GM18502 (cell line): ENCODE measurements at regions not wholly inside any gene's neighbourhood (a gene's known extent, or its start where the extent isn't known, plus 50 kb on each side); places are given as distances from the start of the nearest gene placed in this dataset.

Experiments
- ATAC-seq: cut with Tn5 transposase; IDR thresholded peaks from one replicate; pipeline ENCODE4 v1.9.1; 2021; ENCODE audit warnings: mild to moderate bottlenecking; ENCODE audit not compliant: unreplicated experiment, poor library complexity

DNA sequence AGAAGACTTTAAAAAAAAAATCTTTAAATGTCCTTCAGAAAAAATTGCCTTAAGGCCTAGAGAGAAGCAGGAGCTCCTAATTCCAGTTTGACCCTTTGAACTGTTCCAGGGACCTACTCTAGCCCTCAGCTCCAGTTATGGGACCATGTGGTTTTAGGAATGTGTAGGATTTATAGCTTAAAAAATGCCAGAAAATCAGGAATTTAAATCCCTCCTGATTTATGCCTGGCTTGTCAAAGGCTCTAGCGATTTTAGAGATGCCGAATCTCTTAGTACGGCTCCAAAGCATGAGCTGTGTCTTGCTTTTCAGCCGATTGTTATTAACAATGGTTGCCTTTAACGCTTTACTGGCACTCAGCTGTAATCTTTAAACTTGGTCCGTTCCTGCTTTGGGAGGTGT lies 130.6 kb upstream of the NPVF start:
- ATAC-seq: no peak

DNA sequence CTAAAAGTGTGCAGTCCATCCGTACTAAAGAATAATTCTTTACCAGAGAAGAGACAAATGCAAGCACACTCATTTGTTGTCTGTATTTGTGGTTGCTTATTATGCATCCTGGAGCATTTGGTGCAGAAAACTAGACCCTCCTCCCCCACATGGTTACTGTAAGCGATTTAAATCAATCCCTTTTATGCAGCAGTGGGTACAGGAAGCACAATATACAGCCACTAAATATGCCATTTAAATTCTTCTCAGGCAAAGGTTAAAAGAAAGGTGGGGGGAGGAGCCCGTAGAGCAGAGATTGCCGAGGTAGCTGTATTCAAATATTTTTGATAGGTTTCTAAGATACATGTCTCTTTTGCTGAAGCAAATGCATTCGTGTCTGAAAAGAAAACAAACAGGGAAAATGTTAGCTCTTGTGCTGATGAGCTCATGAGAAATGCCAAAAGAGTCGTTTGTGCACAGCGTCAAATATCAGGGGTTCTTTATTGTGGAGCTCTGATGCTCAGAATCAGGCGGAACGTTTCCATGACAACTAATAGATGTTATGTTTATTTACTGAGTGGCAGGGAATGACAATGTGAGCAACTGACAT lies 131.3 kb upstream of the NPVF start:
- no peak for ATAC-seq

DNA sequence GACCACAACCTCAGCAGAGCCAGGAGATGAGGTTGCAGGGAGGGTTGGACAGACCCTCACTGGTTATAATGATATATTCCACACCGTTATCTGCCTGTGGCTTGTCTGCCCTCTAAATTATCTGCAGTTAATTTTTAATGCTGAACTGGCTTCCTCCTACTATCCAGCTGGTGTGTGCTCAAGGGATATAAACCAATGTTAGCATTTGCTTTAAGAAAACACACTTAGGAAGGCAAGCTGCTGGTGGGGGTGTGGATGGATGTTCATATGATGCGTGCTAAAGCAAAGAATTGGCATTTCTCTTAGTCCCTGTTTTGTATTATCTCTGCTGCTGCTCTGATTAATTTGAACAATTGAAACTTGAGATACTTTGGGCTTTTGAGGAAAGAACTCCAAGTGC lies 132.2 kb upstream of the NPVF start:
- ATAC-seq: no peak

DNA sequence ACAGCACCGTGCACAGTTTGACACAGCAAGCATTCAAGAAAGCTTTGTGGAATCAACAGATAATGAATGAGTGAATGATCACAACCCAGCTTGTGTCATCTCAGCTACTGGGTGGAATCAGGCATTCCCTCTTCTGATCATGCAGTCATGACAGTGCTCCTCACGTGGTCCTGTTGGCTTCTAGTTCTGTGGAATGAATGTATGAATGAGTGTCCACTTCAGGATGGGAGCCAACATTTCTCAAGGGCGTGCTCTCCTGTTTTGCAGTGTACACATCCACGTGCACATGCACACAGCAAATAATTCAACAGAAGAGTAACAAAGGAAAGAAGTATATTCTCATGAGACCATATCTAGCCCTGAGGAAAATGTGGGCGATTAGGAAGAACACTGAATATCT lies 133.1 kb upstream of the NPVF start:
- no peak for ATAC-seq

DNA sequence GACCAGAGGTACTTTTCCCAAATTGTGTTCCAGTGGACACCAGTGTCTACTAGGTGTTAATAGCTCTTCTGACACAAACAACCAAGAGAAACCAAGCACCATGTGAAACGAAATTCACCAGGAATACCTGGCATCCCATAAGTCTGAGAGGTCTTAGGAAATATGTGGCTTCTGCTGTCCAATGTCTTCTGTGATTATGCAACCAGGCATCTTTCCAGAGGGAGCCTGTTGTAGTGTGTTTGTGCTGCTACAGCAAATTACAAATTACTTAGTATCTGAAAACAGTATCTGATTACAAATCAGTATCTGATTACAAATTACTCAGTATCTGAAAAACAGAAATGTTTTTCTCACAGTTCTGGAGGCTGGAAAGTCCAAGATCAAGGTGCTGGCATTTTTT lies 133.6 kb upstream of the NPVF start:
- no peak for ATAC-seq

DNA sequence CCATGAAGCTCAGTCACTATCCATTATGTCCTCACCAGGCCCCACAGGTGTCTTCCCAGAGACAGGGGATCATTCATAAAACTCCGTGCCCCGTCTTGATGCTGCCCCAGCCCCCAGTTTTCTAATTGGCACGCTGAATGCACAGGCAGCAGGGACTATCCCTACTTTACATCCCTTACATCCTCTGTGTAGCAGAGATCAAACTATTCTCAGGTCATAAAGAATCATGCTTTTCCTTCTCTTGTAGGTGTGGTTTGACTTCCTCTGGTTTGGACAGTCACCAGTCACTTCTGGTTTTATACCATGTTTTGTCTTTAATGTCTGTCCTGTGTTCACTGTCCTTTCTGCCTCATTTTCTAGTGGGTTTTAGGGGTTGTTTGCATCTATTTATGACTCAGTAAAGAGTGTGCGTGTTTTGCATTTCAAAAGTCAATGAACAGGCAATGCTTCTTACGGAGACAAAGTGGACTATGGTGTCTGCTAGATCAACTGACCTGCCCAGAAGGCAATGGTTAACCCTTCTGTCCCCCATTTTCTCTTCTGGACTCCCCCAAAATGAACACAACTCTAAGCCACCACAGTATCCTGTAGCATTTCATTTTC lies 140.4 kb upstream of the NPVF start:
- ATAC-seq: no peak

DNA sequence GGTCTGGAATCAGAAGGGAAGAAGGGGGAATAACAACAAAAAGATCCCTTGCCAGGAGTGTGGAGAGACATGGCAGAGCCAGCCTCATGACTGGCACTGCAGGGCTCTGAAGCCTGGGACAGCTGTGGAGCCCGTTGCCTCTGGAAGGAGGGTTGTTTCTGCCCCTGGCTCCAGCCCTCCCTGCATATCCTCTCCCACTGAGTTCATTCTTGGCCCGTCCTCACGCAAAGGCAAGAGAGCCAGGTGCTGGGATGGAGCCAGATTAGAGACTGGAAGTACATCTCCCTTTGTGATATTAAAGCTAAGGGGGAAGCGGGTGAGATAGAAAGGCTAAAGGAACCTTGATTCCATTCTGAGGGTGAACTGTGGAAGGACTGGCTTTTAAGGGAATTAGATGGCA lies 141.5 kb upstream of the NPVF start:
- no peak for ATAC-seq

DNA sequence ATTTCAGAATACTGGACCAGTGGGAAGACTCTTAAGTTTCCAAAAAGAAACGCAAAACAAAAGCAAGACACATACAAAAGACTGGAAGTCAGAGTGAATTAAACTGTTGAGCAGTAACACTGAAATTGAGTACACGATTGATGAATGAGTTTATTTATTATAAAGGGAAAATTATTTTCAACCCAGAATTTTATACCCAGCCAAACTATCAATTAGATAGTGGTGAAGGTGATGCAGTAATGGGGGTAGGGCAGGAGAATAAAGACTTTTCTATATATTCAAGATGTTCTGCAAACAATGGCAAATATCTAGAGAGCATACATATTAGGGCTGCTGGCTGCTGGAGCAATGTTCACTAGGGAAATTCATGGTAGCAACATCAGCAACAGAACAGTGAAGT lies 143.7 kb upstream of the NPVF start:
- no peak for ATAC-seq

DNA sequence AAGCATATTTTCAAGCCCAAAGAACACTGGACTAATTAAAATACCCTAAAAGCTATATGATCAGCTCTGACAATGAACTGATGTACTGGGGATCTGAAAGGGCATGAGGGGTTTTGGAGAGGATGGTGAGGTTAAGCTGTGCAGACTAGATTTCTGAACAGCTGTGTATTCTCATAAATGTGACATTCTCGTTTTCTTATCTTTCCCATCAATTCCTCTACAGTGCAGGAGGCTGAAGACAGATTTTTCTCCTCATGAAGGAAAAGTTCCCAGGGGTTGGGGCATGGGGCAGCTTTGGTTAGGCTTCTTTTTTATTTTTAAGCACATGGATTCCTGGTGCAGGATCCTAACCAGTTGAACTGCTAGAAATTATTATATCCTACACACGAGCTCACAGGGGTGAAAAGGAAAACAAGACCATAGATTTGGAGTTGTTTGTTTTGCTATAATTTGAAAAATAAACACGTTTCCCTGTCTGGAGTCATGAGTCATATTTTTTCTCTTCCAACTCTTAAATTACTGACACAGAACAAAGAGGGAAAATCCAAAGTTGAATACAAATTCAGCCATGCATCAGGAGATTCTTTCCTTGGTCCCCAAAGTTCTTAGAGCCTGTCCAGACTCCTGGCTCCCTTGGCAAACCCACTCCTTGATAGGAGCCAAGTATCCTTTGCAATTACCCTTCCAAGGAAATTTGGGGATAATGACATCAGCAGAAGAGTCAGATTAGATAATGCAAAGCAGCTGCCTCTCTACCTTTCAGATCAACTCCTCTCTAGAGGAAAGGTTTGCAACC lies 147.7 kb upstream of the NPVF start:
- no peak for ATAC-seq

DNA sequence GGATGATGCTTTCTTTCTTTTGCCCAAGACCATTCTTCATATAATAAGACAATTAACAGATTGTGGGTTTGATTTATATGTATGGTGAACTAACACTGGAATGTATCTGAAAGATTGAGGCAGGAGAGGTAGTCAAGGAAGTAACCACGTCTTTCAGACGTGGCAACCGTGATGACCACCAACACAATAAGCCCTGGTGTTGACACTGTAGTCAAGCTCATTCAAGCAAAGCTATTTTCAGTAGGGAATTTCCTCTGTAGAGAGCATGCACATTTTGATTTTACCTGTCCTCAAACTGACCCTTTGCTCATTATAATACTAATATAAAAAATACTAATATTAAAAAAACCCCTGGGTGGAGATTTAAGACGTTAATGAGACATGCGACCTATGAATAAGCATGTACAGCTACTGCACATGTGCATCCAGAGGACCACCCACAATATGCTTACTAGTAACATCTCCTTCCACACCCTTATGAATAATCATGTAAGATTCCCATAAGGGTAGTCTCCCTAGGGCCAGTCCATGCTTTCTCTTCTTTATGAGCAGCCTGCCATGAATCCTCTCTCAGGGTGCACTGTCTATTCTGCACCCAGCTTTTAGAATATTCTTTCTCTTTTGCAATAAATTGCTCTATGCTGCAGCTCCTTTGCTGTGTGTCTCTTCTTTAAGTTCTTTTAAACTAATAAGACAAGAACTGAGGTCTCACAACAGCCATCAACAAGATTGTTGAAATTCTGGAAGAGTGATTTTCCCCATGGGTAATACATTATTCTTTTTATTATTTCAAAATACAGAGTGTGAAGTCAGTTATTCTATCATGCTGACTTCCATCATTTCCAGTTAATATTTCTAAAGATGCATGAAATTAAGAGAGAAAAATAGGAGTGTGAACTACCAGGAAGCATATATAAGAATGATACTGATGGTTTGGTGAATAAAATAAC lies 151.3 kb upstream of the NPVF start:
- ATAC-seq: no peak

DNA sequence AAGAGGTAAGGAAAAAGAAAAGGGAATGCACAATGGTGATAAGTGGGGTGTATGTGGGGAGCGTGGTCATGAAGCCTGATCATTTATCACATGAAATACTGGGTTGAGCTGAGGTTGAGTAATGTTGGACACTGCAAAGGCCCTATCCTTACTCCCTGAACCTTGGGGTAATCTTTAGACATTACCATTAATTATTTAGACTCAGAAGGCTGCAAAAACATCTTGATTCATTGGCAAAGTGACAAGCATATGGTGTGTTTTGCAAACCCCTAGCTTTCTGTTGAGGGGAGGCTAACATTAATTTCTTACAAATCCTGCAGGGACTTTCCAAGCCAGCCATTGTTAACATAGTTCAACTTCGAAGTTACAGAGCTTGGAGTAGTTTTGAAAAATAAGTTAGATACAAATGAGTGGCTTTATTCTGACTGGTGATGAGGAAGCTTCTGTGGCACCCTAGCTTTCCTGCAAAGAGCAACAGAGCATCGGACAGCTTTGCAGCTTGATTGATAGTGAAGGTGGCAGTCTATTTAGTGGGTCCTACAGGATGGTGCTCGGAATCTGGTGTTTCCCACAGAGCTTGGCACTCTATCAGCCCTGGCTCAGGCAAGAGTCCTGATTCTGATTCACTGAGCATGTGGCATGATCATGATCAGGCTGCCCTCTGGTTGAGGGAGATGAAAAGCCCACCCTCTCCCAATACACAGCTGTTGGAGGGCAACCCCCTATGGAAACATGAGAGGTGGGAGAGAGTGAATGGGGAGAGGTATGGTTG lies 153.7 kb upstream of the NPVF start:
- no peak for ATAC-seq

DNA sequence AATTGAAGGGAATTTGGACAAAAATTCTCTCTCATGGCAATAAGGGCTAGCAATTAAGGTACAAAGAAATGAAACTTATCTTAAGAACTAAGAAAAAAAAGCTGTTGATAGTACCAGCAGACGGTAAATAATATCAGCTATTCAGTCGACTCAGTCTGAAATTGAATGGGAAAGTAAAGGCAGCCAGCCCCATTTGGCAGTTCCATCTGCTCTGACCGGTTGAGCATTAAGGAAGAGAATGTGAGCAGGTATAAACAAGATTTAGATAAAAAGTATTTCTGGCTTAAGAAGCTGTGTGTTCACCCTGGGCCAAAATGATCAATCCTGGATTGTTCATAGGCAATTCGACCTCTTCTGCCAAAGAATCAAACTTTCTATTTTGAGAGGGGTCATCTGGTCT lies 154.6 kb upstream of the NPVF start:
- no peak for ATAC-seq

DNA sequence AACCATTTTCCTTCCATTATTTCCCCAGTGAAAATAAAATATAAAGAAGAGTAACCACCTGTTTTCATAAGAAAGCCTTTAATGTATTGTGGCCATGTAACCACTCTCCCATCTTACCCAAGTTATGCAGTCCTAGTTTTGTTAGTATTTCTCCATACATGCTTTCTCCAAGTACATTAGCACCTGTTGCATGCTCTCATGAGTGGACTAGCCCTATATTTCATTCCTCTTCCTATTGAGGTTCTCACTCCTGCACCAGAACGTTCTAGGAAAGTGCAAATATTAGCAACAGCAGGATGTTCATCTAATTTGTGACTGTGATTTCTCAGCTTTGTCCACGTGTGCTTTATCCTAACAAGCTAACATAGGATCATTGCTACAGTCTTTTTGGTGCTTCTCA lies 155.1 kb upstream of the NPVF start:
- no peak for ATAC-seq

DNA sequence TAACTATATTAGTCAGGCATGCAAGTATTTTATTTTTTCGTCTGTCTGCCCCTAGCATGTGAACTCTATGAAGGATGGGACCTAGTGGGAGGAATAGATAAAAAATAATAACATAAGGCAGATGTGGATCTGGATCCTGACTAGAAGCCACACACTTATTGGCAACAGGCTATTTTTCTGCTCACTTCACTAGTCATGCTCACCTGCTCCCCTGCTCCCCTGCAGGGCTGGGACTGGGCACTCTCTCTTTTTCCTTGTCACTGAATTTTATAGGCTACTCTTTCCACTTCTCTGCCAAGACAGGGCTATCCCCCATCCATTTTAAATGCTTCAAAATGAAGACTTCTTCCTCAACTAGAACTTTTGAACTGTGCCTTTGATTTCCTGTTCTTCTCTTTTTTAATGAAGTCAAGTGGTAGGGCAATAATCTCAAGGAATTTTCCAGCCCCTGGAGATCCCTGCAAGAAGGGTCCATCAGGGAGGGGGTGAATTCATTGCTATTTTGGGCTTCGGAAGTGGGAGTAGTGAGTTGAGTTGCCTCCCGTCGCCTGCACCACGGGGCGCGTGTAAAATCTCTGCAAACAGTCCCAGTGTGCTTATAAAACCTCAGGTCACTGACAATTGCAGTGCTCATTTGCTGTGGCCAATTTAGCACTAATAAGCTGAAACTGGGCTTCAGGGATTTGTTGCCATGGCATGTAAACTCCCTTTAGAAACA lies 156.7 kb upstream of the NPVF start:
- no peak for ATAC-seq

DNA sequence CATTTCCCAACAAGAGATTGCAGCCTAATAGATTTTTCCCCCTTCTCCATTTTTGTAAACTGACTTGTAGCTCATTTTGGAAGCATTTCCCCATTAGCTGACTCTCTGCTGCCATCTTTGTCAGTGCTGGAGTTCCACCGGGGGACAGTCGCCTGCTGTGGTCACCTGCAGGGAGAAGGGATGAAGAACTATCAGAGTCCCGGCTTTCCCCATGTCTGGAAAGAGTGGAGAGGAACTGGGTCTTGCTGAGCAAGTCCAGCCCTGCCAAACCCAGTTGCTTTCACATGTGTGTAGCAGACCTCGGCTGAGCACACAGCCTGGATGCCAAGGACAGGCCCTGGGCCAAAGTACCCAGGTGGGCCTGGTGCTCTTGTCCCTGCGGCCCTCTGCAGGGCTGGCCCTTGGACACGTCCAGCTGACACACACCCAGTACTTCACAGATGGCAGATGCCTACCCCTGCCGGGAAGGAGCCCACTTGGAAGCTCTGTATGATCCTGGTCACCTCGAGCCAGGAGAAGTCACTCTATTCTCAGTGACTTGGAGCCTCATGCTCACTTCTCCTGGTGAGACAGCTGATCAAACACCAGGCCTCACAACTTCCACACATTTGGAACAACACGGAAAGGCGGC lies 157.3 kb upstream of the NPVF start:
- ATAC-seq: no peak

DNA sequence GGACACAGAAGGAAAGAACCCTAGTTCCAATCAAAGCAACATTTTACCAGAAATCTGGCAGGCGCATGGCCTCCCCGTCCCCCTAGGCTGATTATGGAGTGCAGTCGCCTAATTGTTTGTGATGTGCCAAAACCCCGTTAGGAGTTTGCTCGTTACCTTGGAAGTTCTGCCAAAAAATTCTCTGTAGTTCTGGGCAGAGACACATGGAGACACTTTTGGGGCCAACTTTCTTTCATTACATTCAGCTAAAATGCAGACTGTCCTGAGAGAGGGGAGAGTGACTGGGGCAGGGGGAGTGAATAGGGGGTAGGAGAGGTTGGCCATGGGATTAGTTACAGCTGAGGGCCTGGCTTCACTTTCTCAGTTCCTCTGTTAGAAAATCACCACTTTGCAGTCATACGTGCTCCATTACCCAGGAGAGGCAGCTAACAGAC lies 158.0 kb upstream of the NPVF start:
- no peak for ATAC-seq

DNA sequence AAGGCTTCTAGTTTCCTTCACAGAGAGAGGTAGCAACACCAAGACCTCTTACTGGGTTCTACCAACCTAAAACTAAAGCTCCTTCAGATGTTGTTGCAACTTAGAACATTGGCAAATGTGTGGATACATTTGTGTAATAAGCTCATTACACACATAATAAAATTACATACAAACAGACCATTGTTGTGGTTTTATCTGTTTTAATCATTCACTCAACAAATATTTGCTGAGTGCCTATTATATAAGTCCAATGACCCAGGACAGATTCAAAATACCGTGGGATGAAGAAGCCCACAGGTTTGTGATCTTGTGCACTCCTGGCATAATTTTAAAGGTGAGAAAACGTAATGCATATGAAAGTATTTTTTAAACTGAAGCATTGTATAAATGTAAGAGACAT lies 160.4 kb upstream of the NPVF start:
- ATAC-seq: no peak

DNA sequence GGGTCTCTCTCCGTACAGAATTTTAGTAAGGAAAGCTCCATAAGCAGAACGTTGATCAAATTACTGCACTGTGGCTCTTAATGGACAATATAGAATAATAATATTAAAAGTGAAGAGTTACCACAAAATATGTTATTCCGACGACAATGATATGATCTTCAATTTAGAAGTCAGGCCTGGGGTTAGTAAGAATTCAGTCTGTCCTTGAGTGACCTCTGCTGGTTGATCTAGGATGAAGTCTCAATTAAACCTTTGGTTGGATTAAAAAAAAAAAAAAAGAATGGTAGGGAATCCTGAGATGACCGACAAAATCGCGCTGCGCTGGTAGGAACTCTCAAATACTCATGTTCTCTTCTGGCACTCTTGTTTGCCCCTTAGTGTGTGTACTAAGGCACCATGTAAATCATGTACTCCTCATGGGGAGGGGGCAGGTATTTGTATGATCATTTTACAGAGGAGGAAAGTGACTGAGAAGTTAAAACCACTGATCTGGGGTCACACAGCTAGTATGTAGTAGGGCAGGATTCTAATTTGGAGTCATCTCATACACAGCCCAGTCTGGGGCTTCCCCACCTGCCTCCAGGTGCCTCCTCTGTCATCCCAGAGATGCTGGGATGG lies 161.3 kb upstream of the NPVF start:
- ATAC-seq: no peak
